Endothelial cell of umbilical vein (primary cell): ENCODE measurements at regions not wholly inside any gene's neighbourhood (a gene's known extent, or its start where the extent isn't known, plus 50 kb on each side); places are given as distances from the start of the nearest gene placed in this dataset.

Source experiments
- BruUV-seq: library from RNA; stranded (reverse); fragments of 400-500 nt; replicated peaks from 2 replicates; lab custom pipeline; 2021; lab: Mats Ljungman, UMichigan
- CTCF ChIA-PET: fragments of 300-600, 350-600 bp; sonication (Branson Sonifier 250); formaldehyde crosslinking; loops from one replicate; lab custom pipeline; 2021; ENCODE audit warnings: antibody characterized with exemption, inconsistent platforms; lab: Charles Lee
- POLR2A ChIA-PET: fragments of 300-600, 350-600 bp; sonication (Branson Sonifier 250); formaldehyde crosslinking; loops from one replicate; lab custom pipeline; 2021; ENCODE audit warnings: antibody characterized with exemption, inconsistent platforms; lab: Charles Lee
- DNase-seq: peaks from one replicate; pipeline ENCODE4 v3.0.0-alpha.2; 2011; ENCODE audit warnings: low read depth, low spot score
- FAIRE-seq: peaks from 2 replicates; lab custom pipeline; 2011; peaks lifted over from hg19 to GRCh38; lab: Jason Lieb, UNC
- H2AFZ ChIP-seq: 2 replicates; pipeline ENCODE4 v1.6.0; 2012; ENCODE audit warnings: low read depth, low read length, control low read depth, inconsistent platforms
- H3K27ac ChIP-seq: 2 replicates; pipeline ENCODE4 v1.5.1; 2011; ENCODE audit warnings: low read depth, mild to moderate bottlenecking, control low read depth, low read length, moderate library complexity; ENCODE audit not compliant: insufficient read depth
- H3K27me3 ChIP-seq, 2 experiments: 2 replicates each; pipeline versions ENCODE4 v1.6.0 to v1.6.1; 2011; ENCODE audit warnings: low read length in 2 of 2, mixed read lengths in 1 of 2; ENCODE audit not compliant: control insufficient read depth in 2 of 2, insufficient read depth in 2 of 2
- H3K36me3 ChIP-seq, 2 experiments: 2 replicates in 1 of 2; 3 replicates in 1 of 2; pipeline ENCODE4 v1.5.1; 2011; ENCODE audit warnings: low read length in 2 of 2, mild to moderate bottlenecking in 1 of 2, moderate library complexity in 1 of 2; ENCODE audit not compliant: control insufficient read depth in 2 of 2, insufficient read depth in 2 of 2; ENCODE audit errors: extremely low read depth in 1 of 2
- H3K4me1 ChIP-seq: 3 replicates; pipeline ENCODE4 v1.5.1; 2011; ENCODE audit warnings: mild to moderate bottlenecking, low read length; ENCODE audit not compliant: control insufficient read depth, insufficient read depth; ENCODE audit errors: extremely low read depth
- H3K4me2 ChIP-seq: 2 replicates; pipeline ENCODE4 v1.6.1; 2011; ENCODE audit warnings: low read length, control low read depth, mixed read lengths; ENCODE audit not compliant: insufficient read depth
- H3K4me3 ChIP-seq, 3 experiments: fragments of 200-600 bp in 1 of 3; sonication (generic), shearing (Covaris generic) in 1 of 3; replicated peaks in 1 of 3; 2 replicates each; pipeline ENCODE4 v1.5.1; 2011 to 2016; ENCODE audit warnings: control low read depth in 3 of 3, low read length in 3 of 3, mild to moderate bottlenecking in 2 of 3, inconsistent platforms in 1 of 3, low read depth in 1 of 3, moderate library complexity in 1 of 3; ENCODE audit not compliant: insufficient read depth in 1 of 3
- H3K79me2 ChIP-seq: 2 replicates; pipeline ENCODE4 v1.6.0; 2012; ENCODE audit warnings: low read length, inconsistent platforms; ENCODE audit not compliant: control insufficient read depth, insufficient read depth
- H3K9ac ChIP-seq: replicated peaks from 2 replicates; pipeline ENCODE3; 2011; ENCODE audit warnings: low read length, control low read depth; ENCODE audit not compliant: insufficient read depth; ENCODE audit errors: extremely low read depth
- H3K9me1 ChIP-seq: replicated peaks from 3 replicates; pipeline ENCODE4 v1.6.0; 2011; ENCODE audit warnings: mild to moderate bottlenecking, low read length; ENCODE audit not compliant: control insufficient read depth, insufficient read depth; ENCODE audit errors: extremely low read depth
- H3K9me3 ChIP-seq: replicated peaks from 2 replicates; pipeline ENCODE4 v1.5.1; 2012; ENCODE audit warnings: low read length, inconsistent platforms; ENCODE audit not compliant: control insufficient read depth, insufficient read depth
- H4K20me1 ChIP-seq: replicated peaks from 2 replicates; pipeline ENCODE3; 2011; ENCODE audit warnings: mild to moderate bottlenecking, low read length; ENCODE audit not compliant: control insufficient read depth, insufficient read depth; ENCODE audit errors: extremely low read depth
- EZH2 ChIP-seq: IDR thresholded peaks from 2 replicates; pipeline ENCODE4 v1.6.1; 2012; ENCODE audit warnings: borderline replicate concordance, low read depth, mild to moderate bottlenecking, moderate library complexity, low read length, inconsistent platforms; ENCODE audit not compliant: severe bottlenecking
- FOS ChIP-seq: IDR thresholded peaks from 2 replicates; pipeline ENCODE4 v1.6.1; 2011; ENCODE audit warnings: mild to moderate bottlenecking, low read length, moderate library complexity, borderline replicate concordance; ENCODE audit not compliant: insufficient read depth
- GATA2 ChIP-seq: IDR thresholded peaks from 2 replicates; pipeline ENCODE4 v1.7.0; 2011; ENCODE audit warnings: low read depth, mild to moderate bottlenecking, moderate library complexity, mixed read lengths, low read length; ENCODE audit not compliant: insufficient read length, insufficient read depth
- JUN ChIP-seq: IDR thresholded peaks from 2 replicates; pipeline ENCODE4 v1.6.1; 2011; ENCODE audit warnings: borderline replicate concordance, low read depth; ENCODE audit not compliant: insufficient read length, insufficient read depth
- MYC ChIP-seq: IDR thresholded peaks from one replicate; pipeline ENCODE4 v1.6.1; 2011; ENCODE audit warnings: mild to moderate bottlenecking, low read depth, low read length
- POLR2A ChIP-seq: IDR thresholded peaks from 2 replicates; pipeline ENCODE4 v1.6.1; 2012; ENCODE audit warnings: low read depth, mild to moderate bottlenecking, control low read depth, low read length
- POLR2AphosphoS5 ChIP-seq: IDR thresholded peaks from 2 replicates; pipeline ENCODE4 v1.6.1; 2012; ENCODE audit warnings: low read depth, mild to moderate bottlenecking, control low read depth, low read length, moderate library complexity; ENCODE audit not compliant: insufficient read depth
- dilution Hi-C: fragments of 300-500 bp; cut with MboI; formaldehyde crosslinking; loops from one replicate; pipeline ENCODE4 v1.15.0; 2019; ENCODE audit warnings: low sequenced_read_pairs; ENCODE audit not compliant: extremely low pct_ligation_motif_present
- intact Hi-C: fragments of 100-400 bp; cut with micrococcal nuclease; formaldehyde crosslinking; loops from one replicate; pipeline ENCODE4 v1.10.0; 2022
- TF ChIP-seq, protein P1 (sequence below), 2 donors: IDR thresholded peaks; 1 replicate in 1 of 2; 2 replicates in 1 of 2; pipeline ENCODE4 v1.5.1; 2011; ENCODE audit warnings: low read length in 2 of 2, mild to moderate bottlenecking in 2 of 2, moderate library complexity in 2 of 2, control low read depth in 1 of 2, inconsistent platforms in 1 of 2, low read depth in 1 of 2; ENCODE audit not compliant: insufficient read depth in 1 of 2; ENCODE audit errors: extremely low read depth in 1 of 2
- TF ChIP-seq, protein P2 (sequence below): IDR thresholded peaks from 2 replicates; pipeline ENCODE4 v1.6.1; 2011; ENCODE audit not compliant: insufficient read depth, insufficient read length

DNA sequence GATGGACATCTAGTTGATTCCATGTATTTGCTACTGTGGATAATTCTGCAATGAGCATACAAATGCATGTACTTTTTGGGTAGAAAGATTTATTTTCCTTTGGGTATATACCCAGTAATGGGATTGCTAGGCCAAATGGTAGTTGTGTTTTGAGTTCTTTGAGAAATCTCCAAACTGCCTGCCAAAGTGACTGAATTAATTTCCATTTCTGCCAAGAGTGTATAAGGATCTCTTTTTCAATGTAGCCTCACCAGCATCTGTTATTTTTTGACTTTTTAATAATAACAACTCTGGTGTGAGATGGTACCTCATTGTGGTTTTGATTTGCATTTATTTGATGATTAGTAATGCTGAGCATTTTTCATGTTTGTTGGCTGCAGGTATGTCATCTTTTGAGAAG is 435.0 kb upstream of the CBLB start:
- H3K9me3 ChIP-seq: no peaks in the 10 kb centered on the region
- FAIRE-seq (no peak), DNase-seq (no peak)
- no peaks in the 10 kb centered on the region for H3K27me3 ChIP-seq
- no peaks in the 10 kb centered on the region for H3K36me3 ChIP-seq
- no peak overlapping the region for H3K4me2 ChIP-seq
- TF ChIP-seq MYC (no peak), POLR2A (no peak), EZH2 (no peak), FOS (no peak), POLR2AphosphoS5 (no peak), GATA2 (no peak), JUN (no peak)
- TF ChIP-seq, protein P1, sequence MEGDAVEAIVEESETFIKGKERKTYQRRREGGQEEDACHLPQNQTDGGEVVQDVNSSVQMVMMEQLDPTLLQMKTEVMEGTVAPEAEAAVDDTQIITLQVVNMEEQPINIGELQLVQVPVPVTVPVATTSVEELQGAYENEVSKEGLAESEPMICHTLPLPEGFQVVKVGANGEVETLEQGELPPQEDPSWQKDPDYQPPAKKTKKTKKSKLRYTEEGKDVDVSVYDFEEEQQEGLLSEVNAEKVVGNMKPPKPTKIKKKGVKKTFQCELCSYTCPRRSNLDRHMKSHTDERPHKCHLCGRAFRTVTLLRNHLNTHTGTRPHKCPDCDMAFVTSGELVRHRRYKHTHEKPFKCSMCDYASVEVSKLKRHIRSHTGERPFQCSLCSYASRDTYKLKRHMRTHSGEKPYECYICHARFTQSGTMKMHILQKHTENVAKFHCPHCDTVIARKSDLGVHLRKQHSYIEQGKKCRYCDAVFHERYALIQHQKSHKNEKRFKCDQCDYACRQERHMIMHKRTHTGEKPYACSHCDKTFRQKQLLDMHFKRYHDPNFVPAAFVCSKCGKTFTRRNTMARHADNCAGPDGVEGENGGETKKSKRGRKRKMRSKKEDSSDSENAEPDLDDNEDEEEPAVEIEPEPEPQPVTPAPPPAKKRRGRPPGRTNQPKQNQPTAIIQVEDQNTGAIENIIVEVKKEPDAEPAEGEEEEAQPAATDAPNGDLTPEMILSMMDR (IDR thresholded peaks at IDR 0.05; ENCODE audit: extremely low read depth in 1 of 2, insufficient read depth in 1 of 2, low read depth in 1 of 2, low read length in 2 of 2): no peak
- TF ChIP-seq, protein P2, sequence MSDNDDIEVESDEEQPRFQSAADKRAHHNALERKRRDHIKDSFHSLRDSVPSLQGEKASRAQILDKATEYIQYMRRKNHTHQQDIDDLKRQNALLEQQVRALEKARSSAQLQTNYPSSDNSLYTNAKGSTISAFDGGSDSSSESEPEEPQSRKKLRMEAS: no peak
- H3K27ac ChIP-seq: no peak overlapping the region
- intact Hi-C loops: no loop called here
- H3K9me1 ChIP-seq: no peaks in the 10 kb centered on the region
- ChIA-PET POLR2A (no interaction called here), CTCF (no interaction called here)
- dilution Hi-C loops: no loop called here
- H3K4me3 ChIP-seq: no peak overlapping the region
- BruUV-seq: no TSS peak
- H3K79me2 ChIP-seq: no peaks in the 10 kb centered on the region
- no peak overlapping the region for H2AFZ ChIP-seq
- no peaks in the 10 kb centered on the region for H3K4me1 ChIP-seq
- H4K20me1 ChIP-seq: no peaks in the 10 kb centered on the region
- no peak overlapping the region for H3K9ac ChIP-seq
